Neuronal stem cell (in vitro differentiated cells): ENCODE measurements at regions not wholly inside any gene's neighbourhood (a gene's known extent, or its start where the extent isn't known, plus 50 kb on each side); places are given as distances from the start of the nearest gene placed in this dataset.

Source experiments
- DNase-seq: peaks from one replicate; pipeline ENCODE4 v3.0.0-alpha.2; 2013; ENCODE audit warnings: low spot score
- H2AFZ ChIP-seq: one replicate; pipeline ENCODE4 v1.6.1; 2013; ENCODE audit warnings: mild to moderate bottlenecking, low read length, inconsistent platforms
- H2AK5ac ChIP-seq: 2 replicates; pipeline ENCODE4 v1.6.1; 2013; ENCODE audit warnings: low read depth, mild to moderate bottlenecking, inconsistent platforms, low read length, moderate library complexity, mixed read lengths
- H2BK120ac ChIP-seq: 2 replicates; pipeline ENCODE4 v1.6.1; 2013; ENCODE audit warnings: low read depth, mild to moderate bottlenecking, inconsistent platforms, low read length, moderate library complexity, mixed read lengths
- H2BK12ac ChIP-seq: one replicate; pipeline ENCODE4 v1.6.1; 2013; ENCODE audit warnings: low read length, inconsistent platforms
- H2BK15ac ChIP-seq: 2 replicates; pipeline ENCODE4 v1.6.1; 2013; ENCODE audit warnings: mild to moderate bottlenecking, low read length, inconsistent platforms, mixed read lengths
- H2BK5ac ChIP-seq: one replicate; pipeline ENCODE4 v1.6.1; 2013; ENCODE audit warnings: inconsistent platforms, mild to moderate bottlenecking, low read length, moderate library complexity
- H3K14ac ChIP-seq: one replicate; pipeline ENCODE4 v1.6.1; 2013; ENCODE audit warnings: low read length, inconsistent platforms
- H3K18ac ChIP-seq: 2 replicates; pipeline ENCODE4 v1.6.1; 2013; ENCODE audit warnings: low read length, inconsistent platforms
- H3K23ac ChIP-seq: 2 replicates; pipeline ENCODE4 v1.6.1; 2013; ENCODE audit warnings: low read depth, mild to moderate bottlenecking, mixed read lengths, low read length, inconsistent platforms; ENCODE audit not compliant: poor library complexity
- H3K27ac ChIP-seq: replicated peaks from 3 replicates; pipeline ENCODE4 v1.5.1; 2013; ENCODE audit warnings: low read length, inconsistent platforms
- H3K27me3 ChIP-seq, 3 experiments: 2 replicates each; pipeline ENCODE4 v1.6.1; 2013; ENCODE audit warnings: low read length in 3 of 3, mild to moderate bottlenecking in 2 of 3, inconsistent platforms in 1 of 3, low read depth in 1 of 3, mixed read lengths in 1 of 3, moderate library complexity in 1 of 3; ENCODE audit not compliant: control insufficient read depth in 3 of 3, insufficient read depth in 3 of 3
- H3K36me3 ChIP-seq, 2 donors: replicated peaks in 1 of 2; 2 replicates each; pipeline ENCODE4 v1.6.1; 2013; ENCODE audit warnings: low read length in 2 of 2; ENCODE audit not compliant: control insufficient read depth in 2 of 2, insufficient read depth in 2 of 2
- H3K4ac ChIP-seq: 2 replicates; pipeline ENCODE4 v1.6.1; 2013; ENCODE audit warnings: inconsistent platforms, mild to moderate bottlenecking, low read length, moderate library complexity
- H3K4me1 ChIP-seq, 2 donors: 1 replicate in 1 of 2; 2 replicates in 1 of 2; pipeline ENCODE4 v1.6.1; 2013; ENCODE audit warnings: low read length in 2 of 2, low read depth in 1 of 2; ENCODE audit not compliant: control insufficient read depth in 2 of 2, insufficient read depth in 1 of 2
- H3K4me2 ChIP-seq: one replicate; pipeline ENCODE4 v1.6.1; 2013; ENCODE audit warnings: mild to moderate bottlenecking, low read length, inconsistent platforms; ENCODE audit not compliant: insufficient read depth, poor library complexity, severe bottlenecking
- H3K4me3 ChIP-seq, 2 donors: 2 replicates each; pipeline ENCODE4 v1.5.1; 2013; ENCODE audit warnings: low read length in 2 of 2, mild to moderate bottlenecking in 2 of 2, inconsistent platforms in 1 of 2, moderate library complexity in 1 of 2
- H3K79me1 ChIP-seq: one replicate; pipeline ENCODE4 v1.6.1; 2013; ENCODE audit warnings: low read depth, mild to moderate bottlenecking, inconsistent platforms, low read length, moderate library complexity
- H3K9ac ChIP-seq: one replicate; pipeline ENCODE4 v1.6.1; 2013; ENCODE audit warnings: mild to moderate bottlenecking, low read depth, low read length, inconsistent platforms; ENCODE audit not compliant: poor library complexity
- H3K9me3 ChIP-seq, 2 donors: replicated peaks in 1 of 2; 2 replicates each; pipeline versions ENCODE3 to v1.6.1; 2013; ENCODE audit warnings: low read length in 2 of 2, mild to moderate bottlenecking in 2 of 2, inconsistent platforms in 1 of 2, low read depth in 1 of 2, mixed read lengths in 1 of 2, moderate library complexity in 1 of 2; ENCODE audit not compliant: control insufficient read depth in 2 of 2, insufficient read depth in 1 of 2
- H4K8ac ChIP-seq: one replicate; pipeline ENCODE4 v1.6.1; 2013; ENCODE audit warnings: low read depth, mild to moderate bottlenecking, inconsistent platforms, low read length, moderate library complexity
- H4K91ac ChIP-seq: one replicate; pipeline ENCODE4 v1.6.1; 2013; ENCODE audit warnings: low read length, low read depth, mild to moderate bottlenecking, inconsistent platforms; ENCODE audit not compliant: poor library complexity
- WGBS, 2 donors: extraction: QIAGEN DNeasy Blood & Tissue Kit; methylation state at CpG; one replicate each; pipeline ENCODE4 v1.1.7; 2013; ENCODE audit warnings: missing lambda C conversion rate in 2 of 2, mixed read lengths in 1 of 2; ENCODE audit not compliant: insufficient read length in 2 of 2, insufficient replicate concordance in 1 of 2; ENCODE audit errors: extremely low coverage in 2 of 2; 5-methylcytosine and 5-hydroxymethylcytosine counted together

DNA sequence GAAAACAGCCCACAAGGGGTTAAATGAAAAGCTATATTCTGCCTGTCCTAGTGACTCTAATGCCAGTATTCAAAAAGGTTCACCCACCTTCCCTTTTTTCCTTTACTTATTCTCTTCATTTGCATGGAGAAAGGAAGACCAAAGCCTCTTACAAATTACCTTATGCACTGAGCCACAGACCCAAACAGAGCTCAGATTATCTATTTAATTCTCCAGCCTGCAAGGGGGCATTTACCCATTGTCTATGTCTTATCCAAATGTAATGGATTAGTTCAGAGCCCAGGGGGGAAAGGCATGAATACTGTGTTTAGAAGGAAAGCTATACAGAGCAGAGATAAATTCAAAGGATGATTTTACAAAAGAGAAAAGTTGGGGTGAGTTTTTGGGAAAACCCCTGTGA lies 388.5 kb downstream of the OMA1 start:
- no peak overlapping the region for H2BK120ac ChIP-seq
- DNase-seq, result no peak
- H3K4me3 ChIP-seq, result no peak overlapping the region
- no peaks in the 10 kb centered on the region for H3K79me1 ChIP-seq
- H2AK5ac ChIP-seq, result no peak overlapping the region
- H2BK12ac ChIP-seq, result no peak overlapping the region
- H2BK15ac ChIP-seq, result no peak overlapping the region
- peak overlapping the region; percentile 7 for H3K27ac ChIP-seq
- H3K27me3 ChIP-seq, result no peaks in the 10 kb centered on the region
- no peak overlapping the region for H4K8ac ChIP-seq
- no peak overlapping the region for H4K91ac ChIP-seq
- H3K4ac ChIP-seq, result no peak overlapping the region
- no peak overlapping the region for H3K14ac ChIP-seq
- H3K36me3 ChIP-seq, result no peaks in the 10 kb centered on the region
- no peak overlapping the region for H3K9ac ChIP-seq
- no peak overlapping the region for H2AFZ ChIP-seq
- no peak overlapping the region for H3K23ac ChIP-seq
- H3K18ac ChIP-seq, result no peak overlapping the region
- H3K4me2 ChIP-seq, result no peak overlapping the region
- no peak overlapping the region for H2BK5ac ChIP-seq
- no peaks in the 10 kb centered on the region for H3K9me3 ChIP-seq
- H3K4me1 ChIP-seq, result peaks cover 16 to 18% of the 10 kb centered on the region in 2 donors

DNA sequence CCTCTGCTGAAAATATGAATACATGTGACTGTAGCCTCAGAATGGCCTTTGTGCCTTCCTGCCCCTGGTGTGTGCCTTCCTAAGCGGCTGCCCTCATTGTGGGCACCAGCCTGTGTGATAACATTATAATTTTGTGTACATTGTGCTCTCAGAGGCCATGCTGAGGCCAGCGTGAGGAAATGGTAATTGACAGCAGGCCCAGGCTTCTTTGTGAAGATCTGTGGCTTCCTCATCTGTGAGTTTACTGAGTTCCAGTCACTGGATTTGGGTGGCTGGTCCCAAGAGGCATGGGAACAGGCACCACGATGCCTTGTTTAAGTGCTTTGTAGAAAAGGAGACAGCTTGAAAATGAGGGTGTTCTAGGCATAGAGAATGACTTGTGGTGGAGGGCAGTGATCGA lies 389.3 kb downstream of the OMA1 start:
- no peak overlapping the region for H3K4me3 ChIP-seq
- no peak overlapping the region for H4K91ac ChIP-seq
- H2AK5ac ChIP-seq, result no peak overlapping the region
- H3K18ac ChIP-seq, result peak overlapping the region; percentile 73
- H3K36me3 ChIP-seq, result no peaks in the 10 kb centered on the region
- no peak overlapping the region for H3K4ac ChIP-seq
- H3K9ac ChIP-seq, result no peak overlapping the region
- H2BK5ac ChIP-seq, result no peak overlapping the region
- H3K4me2 ChIP-seq, result no peak overlapping the region
- peaks cover 16 to 18% of the 10 kb centered on the region in 2 donors for H3K4me1 ChIP-seq
- peak overlapping the region; percentile 25 for H2AFZ ChIP-seq
- no peak overlapping the region for H2BK15ac ChIP-seq
- H4K8ac ChIP-seq, result no peak overlapping the region
- no peaks in the 10 kb centered on the region for H3K27me3 ChIP-seq
- no peak overlapping the region for H3K14ac ChIP-seq
- no peaks in the 10 kb centered on the region for H3K9me3 ChIP-seq
- no peak for DNase-seq
- H2BK120ac ChIP-seq, result no peak overlapping the region
- H2BK12ac ChIP-seq, result no peak overlapping the region
- H3K79me1 ChIP-seq, result no peaks in the 10 kb centered on the region
- H3K23ac ChIP-seq, result no peak overlapping the region
- WGBS, 2 donors, result no CpG with 5 or more reads among the region's 4 CpGs
- H3K27ac ChIP-seq, result no peak overlapping the region

DNA sequence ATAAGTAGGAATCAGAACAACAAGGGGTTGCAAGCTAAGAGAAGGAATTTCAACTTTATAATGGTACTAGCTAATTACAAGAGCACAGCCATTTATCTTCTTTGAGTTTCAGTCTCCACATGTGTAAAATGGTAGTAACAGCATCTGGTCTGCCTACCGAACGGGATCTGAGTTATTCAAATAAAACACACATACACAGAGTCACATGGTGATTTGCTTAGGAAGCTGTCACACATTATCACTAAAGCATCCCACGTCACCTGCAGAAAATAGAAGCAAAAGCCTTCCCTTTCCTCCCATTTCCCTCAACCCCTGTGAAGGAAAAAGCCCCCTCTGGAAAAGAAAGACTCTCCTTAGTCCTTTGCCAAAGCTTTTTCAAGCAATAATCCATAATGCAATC lies 389.7 kb downstream of the OMA1 start:
- H3K79me1 ChIP-seq, result no peaks in the 10 kb centered on the region
- no peaks in the 10 kb centered on the region for H3K27me3 ChIP-seq
- WGBS, 2 donors, result no CpG with 5 or more reads among the region's 3 CpGs
- no peak overlapping the region for H3K9ac ChIP-seq
- no peak overlapping the region for H3K27ac ChIP-seq
- H3K4me3 ChIP-seq, result no peak overlapping the region
- H4K91ac ChIP-seq, result no peak overlapping the region
- H3K4ac ChIP-seq, result no peak overlapping the region
- H3K23ac ChIP-seq, result no peak overlapping the region
- no peaks in the 10 kb centered on the region for H3K36me3 ChIP-seq
- H3K18ac ChIP-seq, result no peak overlapping the region
- no peak overlapping the region for H2BK5ac ChIP-seq
- peak overlapping the region; percentile 25 for H2AFZ ChIP-seq
- no peak for DNase-seq
- no peak overlapping the region for H3K4me2 ChIP-seq
- peaks cover 16 to 18% of the 10 kb centered on the region in 2 donors for H3K4me1 ChIP-seq
- no peaks in the 10 kb centered on the region for H3K9me3 ChIP-seq
- no peak overlapping the region for H4K8ac ChIP-seq
- H2BK15ac ChIP-seq, result no peak overlapping the region
- H2AK5ac ChIP-seq, result no peak overlapping the region
- H3K14ac ChIP-seq, result no peak overlapping the region
- H2BK12ac ChIP-seq, result no peak overlapping the region
- H2BK120ac ChIP-seq, result no peak overlapping the region

DNA sequence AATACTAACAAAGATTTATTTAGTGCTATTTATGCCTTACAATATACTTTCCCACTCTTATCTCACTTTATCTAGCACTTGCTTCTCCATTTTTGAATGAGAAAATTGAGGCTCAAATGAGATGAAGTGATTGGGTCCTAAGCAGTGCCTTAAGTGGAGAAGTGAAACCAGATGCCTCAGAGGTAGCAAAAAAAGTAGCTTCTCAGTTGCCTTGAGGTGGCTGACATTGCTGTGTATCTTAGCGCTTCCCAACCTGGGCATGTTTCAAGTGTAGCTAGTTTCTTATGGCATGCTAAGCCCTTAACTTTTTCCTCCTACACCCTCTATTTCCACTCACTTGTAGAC lies 390.4 kb downstream of the OMA1 start:
- Histone ChIP-seq H3K14ac (no peak overlapping the region), H3K79me1 (no peaks in the 10 kb centered on the region), H2AK5ac (no peak overlapping the region), H3K4me3 (no peak overlapping the region), H3K36me3 (no peaks in the 10 kb centered on the region), H2BK5ac (no peak overlapping the region), H4K8ac (no peak overlapping the region), H3K27me3 (no peaks in the 10 kb centered on the region), H3K9me3 (no peaks in the 10 kb centered on the region), H2BK15ac (no peak overlapping the region), H3K23ac (no peak overlapping the region), H2AFZ (no peak overlapping the region), H3K18ac (no peak overlapping the region), H3K4me2 (no peak overlapping the region), H3K4ac (no peak overlapping the region), H3K9ac (no peak overlapping the region), H2BK120ac (no peak overlapping the region), H4K91ac (no peak overlapping the region), H3K27ac (no peak overlapping the region), H3K4me1 (peaks cover 16 to 18% of the 10 kb centered on the region in 2 donors), H2BK12ac (no peak overlapping the region)
- DNase-seq, result no peak
- WGBS, 2 donors, result no CpG with 5 or more reads among the region's 1 CpG
